ENCODE measurements at regions not wholly inside any gene's neighbourhood (a gene's known extent, or its start where the extent isn't known, plus 50 kb on each side); places are given as distances from the start of the nearest gene placed in this dataset.

GRCh38 chr11:42571878-42572610 is 739.8 kb upstream of the API5 start:
- no peak for DNase-seq (ENCODE audit: low spot score)
- POLR2A ChIA-PET: no interaction called here
- Histone ChIP-seq H3K9me2 (ENCODE audit: insufficient read depth, low read length) (no peaks in the 10 kb centered on the region), H4K20me1 (ENCODE audit: insufficient read depth, low read length) (no peaks in the 10 kb centered on the region), H2AFZ (ENCODE audit: low read length) (no peak overlapping the region), H3K27ac (ENCODE audit: low read depth, low read length, poor library complexity, severe bottlenecking) (no peak overlapping the region), H3K9me3 (ENCODE audit: low read length) (no peaks in the 10 kb centered on the region), H3K4me2 (ENCODE audit: low read length) (no peak overlapping the region), H3K79me2 (ENCODE audit: insufficient read depth, low read depth, low read length) (no peaks in the 10 kb centered on the region), H3K4me1 (ENCODE audit: insufficient read depth, low read length, poor library complexity, severe bottlenecking) (no peaks in the 10 kb centered on the region), H3K36me3 (ENCODE audit: insufficient read depth, low read length) (no peaks in the 10 kb centered on the region), H3K4me3 (ENCODE audit: low read depth, low read length, poor library complexity, severe bottlenecking) (no peak overlapping the region)
- no TSS peak for BruUV-seq (replicated peaks)
- no peak for TF ChIP-seq EZH2phosphoT487 (IDR thresholded peaks at IDR 0.05; ENCODE audit: borderline replicate concordance, low read depth, low read length)
- no peak for TF ChIP-seq CTCF (conservative IDR thresholded peaks at IDR 0.05; ENCODE audit: low read length)
- intact Hi-C loops (cut with micrococcal nuclease; ENCODE audit: unreplicated experiment): no loop called here
- CTCF ChIA-PET (ENCODE audit: unreplicated experiment): no interaction called here

- Histone ChIP-seq H3K27ac (ENCODE audit: low read depth, low read length, poor library complexity, severe bottlenecking) (no peak overlapping the region), H3K9me2 (ENCODE audit: insufficient read depth, low read length) (no peaks in the 10 kb centered on the region), H3K4me1 (ENCODE audit: insufficient read depth, low read length, poor library complexity, severe bottlenecking) (no peaks in the 10 kb centered on the region), H4K20me1 (ENCODE audit: insufficient read depth, low read length) (no peaks in the 10 kb centered on the region), H3K36me3 (ENCODE audit: insufficient read depth, low read length) (no peaks in the 10 kb centered on the region), H3K4me3 (ENCODE audit: low read depth, low read length, poor library complexity, severe bottlenecking) (no peak overlapping the region), H3K9me3 (ENCODE audit: low read length) (no peaks in the 10 kb centered on the region), H3K4me2 (ENCODE audit: low read length) (no peak overlapping the region), H2AFZ (ENCODE audit: low read length) (no peak overlapping the region), H3K79me2 (ENCODE audit: insufficient read depth, low read depth, low read length) (no peaks in the 10 kb centered on the region)
- ChIA-PET POLR2A (no interaction called here), CTCF (ENCODE audit: unreplicated experiment) (no interaction called here)
- intact Hi-C loops (cut with micrococcal nuclease; ENCODE audit: unreplicated experiment): no loop called here
- DNase-seq (ENCODE audit: low spot score): no peak
- BruUV-seq (replicated peaks): no TSS peak
- TF ChIP-seq CTCF (conservative IDR thresholded peaks at IDR 0.05; ENCODE audit: low read length) (no peak), EZH2phosphoT487 (IDR thresholded peaks at IDR 0.05; ENCODE audit: borderline replicate concordance, low read depth, low read length) (no peak)
Observed at GRCh38 chr11:42576318-42576717, 735.5 kb upstream of the API5 start.

- no peaks in the 10 kb centered on the region for H3K9me2 ChIP-seq (ENCODE audit: insufficient read depth, low read length)
- H3K9me3 ChIP-seq (ENCODE audit: low read length): no peaks in the 10 kb centered on the region
- no peaks in the 10 kb centered on the region for H3K4me1 ChIP-seq (ENCODE audit: insufficient read depth, low read length, poor library complexity, severe bottlenecking)
- no peak overlapping the region for H3K4me2 ChIP-seq (ENCODE audit: low read length)
- no peak for DNase-seq (ENCODE audit: low spot score)
- POLR2A ChIA-PET: interaction anchor here (0.8 kb wide), 1 partner anchor 9 kb away, joined by 3 read pairs; no protein-coding TSS in a partner anchor
- no peak overlapping the region for H2AFZ ChIP-seq (ENCODE audit: low read length)
- no peaks in the 10 kb centered on the region for H4K20me1 ChIP-seq (ENCODE audit: insufficient read depth, low read length)
- no TSS peak for BruUV-seq (replicated peaks)
- no peak overlapping the region for H3K4me3 ChIP-seq (ENCODE audit: low read depth, low read length, poor library complexity, severe bottlenecking)
- CTCF ChIA-PET (ENCODE audit: unreplicated experiment): no interaction called here
- no peaks in the 10 kb centered on the region for H3K79me2 ChIP-seq (ENCODE audit: insufficient read depth, low read depth, low read length)
- no peaks in the 10 kb centered on the region for H3K36me3 ChIP-seq (ENCODE audit: insufficient read depth, low read length)
- no peak overlapping the region for H3K27ac ChIP-seq (ENCODE audit: low read depth, low read length, poor library complexity, severe bottlenecking)
- intact Hi-C loops (cut with micrococcal nuclease; ENCODE audit: unreplicated experiment): no loop called here
- TF ChIP-seq CTCF (conservative IDR thresholded peaks at IDR 0.05; ENCODE audit: low read length) (no peak), EZH2phosphoT487 (IDR thresholded peaks at IDR 0.05; ENCODE audit: borderline replicate concordance, low read depth, low read length) (no peak)
Observed at GRCh38 chr11:42589286-42589685, 722.5 kb upstream of the API5 start.

Measured in OCI-LY7 (cell line).